T47D (cell line): ENCODE measurements at regions not wholly inside any gene's neighbourhood (a gene's known extent, or its start where the extent isn't known, plus 50 kb on each side); places are given as distances from the start of the nearest gene placed in this dataset.
A peak's percentile ranks its signal among the peaks of the same experiment; 100 is the strongest.

Experiments used
- DNase-seq, 2 experiments: peaks; one replicate each; pipeline versions ENCODE4 v3.0.0 to v3.0.0-alpha.2; 2011 to 2012; ENCODE audit warnings: low read depth in 1 of 2, low spot score in 1 of 2
- JUND ChIP-seq: IDR thresholded peaks from 2 replicates; pipeline ENCODE4 v1.6.1; 2012; ENCODE audit warnings: low read depth
- in situ Hi-C: cut with HindIII; loops from 2 replicates; pipeline ENCODE4 v1.10.0; 2016; ENCODE audit warnings: low sequenced_read_pairs, low pct_unique_long_range_greater_than_20kb

GRCh38 chr12:58081488-58081887, 140.1 kb downstream of the ATP23 start:
- TF ChIP-seq JUND = no peak
- in situ Hi-C loops = no loop called here
- DNase-seq = no peak

GRCh38 chr12:58082996-58083395, 141.6 kb downstream of the ATP23 start:
- TF ChIP-seq JUND = no peak
- in situ Hi-C loops = no loop called here
- no peak for DNase-seq

GRCh38 chr12:58086006-58086405, 144.6 kb downstream of the ATP23 start:
- in situ Hi-C loops = no loop called here
- no peak for DNase-seq
- no peak for TF ChIP-seq JUND

- in situ Hi-C loops = no loop called here
- no peak for DNase-seq
- no peak for TF ChIP-seq JUND
Measured at GRCh38 chr12:58086930-58087329, 145.6 kb downstream of the ATP23 start.

GRCh38 chr12:58087423-58088127, 146.2 kb downstream of the ATP23 start:
- no peak for TF ChIP-seq JUND
- DNase-seq = peak in 1 of 2 experiments; percentile 15
- in situ Hi-C loops = no loop called here

GRCh38 chr12:58089588-58089987, 148.2 kb downstream of the ATP23 start:
- in situ Hi-C loops = no loop called here
- no peak for DNase-seq
- no peak for TF ChIP-seq JUND

GRCh38 chr12:58090685-58091084, 149.3 kb downstream of the ATP23 start:
- DNase-seq = no peak
- in situ Hi-C loops = no loop called here
- TF ChIP-seq JUND = no peak

- TF ChIP-seq JUND = no peak
- DNase-seq = no peak
- in situ Hi-C loops = no loop called here
Measured at GRCh38 chr12:58095002-58095401, 153.6 kb downstream of the ATP23 start.

- DNase-seq = no peak
- in situ Hi-C loops = no loop called here
- TF ChIP-seq JUND = no peak
Measured at GRCh38 chr12:58097741-58098140, 156.4 kb downstream of the ATP23 start.

- TF ChIP-seq JUND = no peak
- in situ Hi-C loops = no loop called here
- DNase-seq = no peak
Measured at GRCh38 chr12:58099476-58099875, 158.1 kb downstream of the ATP23 start.

GRCh38 chr12:58104351-58104755, 163.0 kb downstream of the ATP23 start:
- no peak for TF ChIP-seq JUND
- DNase-seq = no peak
- in situ Hi-C loops = no loop called here

GRCh38 chr12:58105225-58106119, 164.1 kb downstream of the ATP23 start:
- DNase-seq = peak; percentile 28 to 38
- in situ Hi-C loops = no loop called here
- no peak for TF ChIP-seq JUND

GRCh38 chr12:58106195-58106594, 164.8 kb downstream of the ATP23 start:
- TF ChIP-seq JUND = no peak
- no peak for DNase-seq
- in situ Hi-C loops = no loop called here
